A549 (cell line): ENCODE measurements at regions not wholly inside any gene's neighbourhood (a gene's known extent, or its start where the extent isn't known, plus 50 kb on each side); places are given as distances from the start of the nearest gene placed in this dataset.

Experiments used
- ATAC-seq, 2 experiments: fragments of 200-7000 bp in 1 of 2; fragments of >200 bp in 1 of 2; cut with Nextera tagmentation in 1 of 2; cut with Tn5 transposase in 1 of 2; 3 replicates each; pipeline versions ENCODE4 v1.8.0 to v1.9.1; 2018 to 2020; ENCODE audit warnings: mild to moderate bottlenecking in 1 of 2, moderate library complexity in 1 of 2
- CTCF ChIA-PET: fragments of 300-600 bp; sonication (Branson Sonifier 250); formaldehyde crosslinking; extraction: SDS; loops from one replicate; lab custom pipeline; 2021; ENCODE audit warnings: antibody characterized with exemption, inconsistent platforms; lab: Yijun Ruan, JAX
- POLR2A ChIA-PET: fragments of 350-600 bp; formaldehyde crosslinking; extraction: SDS; loops from one replicate; lab custom pipeline; 2021; ENCODE audit warnings: antibody characterized with exemption, inconsistent platforms; lab: Yijun Ruan, JAX
- DNase-seq, 2 experiments: peaks; one replicate each; pipeline versions ENCODE4 v3.0.0 to v3.0.0-alpha.2; 2011 to 2016; ENCODE audit warnings: low read depth in 1 of 2, low spot score in 1 of 2
- FAIRE-seq: peaks from 2 replicates; lab custom pipeline; 2011; peaks lifted over from hg19 to GRCh38; lab: Jason Lieb, UNC
- H3K27ac ChIP-seq, 2 experiments: fragments of >200 bp; sonication (Bioruptor Twin); formaldehyde crosslinking; 3 replicates each; pipeline ENCODE4 v1.5.1; 2016 to 2017
- H3K4me1 ChIP-seq: fragments of >200 bp; sonication (Bioruptor Twin); formaldehyde crosslinking; 3 replicates; pipeline ENCODE4 v1.6.1; 2016
- H3K4me2 ChIP-seq: fragments of >200 bp; sonication (Bioruptor Twin); formaldehyde crosslinking; 3 replicates; pipeline ENCODE4 v1.6.1; 2016
- H3K4me3 ChIP-seq: fragments of >200 bp; sonication (Bioruptor Twin); formaldehyde crosslinking; 3 replicates; pipeline ENCODE4 v1.5.1; 2016
- H3K9me3 ChIP-seq: fragments of >200 bp; sonication (Bioruptor Twin); formaldehyde crosslinking; 3 replicates; pipeline ENCODE4 v1.6.1; 2016
- BHLHE40 ChIP-seq: IDR thresholded peaks from 2 replicates; pipeline ENCODE4 v1.6.1; 2012; ENCODE audit warnings: low read depth, low read length, inconsistent platforms
- CHD2 ChIP-seq: fragments of 150-350 bp; IDR thresholded peaks from 2 replicates; pipeline ENCODE4 v1.6.1; 2014; ENCODE audit warnings: low read length; ENCODE audit not compliant: partially characterized antibody
- EP300 ChIP-seq, 2 experiments: fragments of >200 bp; sonication (Bioruptor Twin); formaldehyde crosslinking; IDR thresholded peaks; 2 replicates in 1 of 2; 3 replicates in 1 of 2; pipeline ENCODE4 v1.6.1; 2016 to 2017
- ESRRA ChIP-seq: fragments of 150-350 bp; IDR thresholded peaks from 2 replicates; pipeline ENCODE4 v1.6.1; 2014; ENCODE audit warnings: mild to moderate bottlenecking, low read length, borderline replicate concordance
- FOSB ChIP-seq: fragments of 250-450 bp; sonication (Bioruptor Pico); IDR thresholded peaks from 2 replicates; pipeline ENCODE4 v1.5.0; 2020; ENCODE audit warnings: mild to moderate bottlenecking, moderate library complexity
- FOSL2 ChIP-seq, 2 experiments: fragments of 450-650 bp in 1 of 2; fragments of >200 bp in 1 of 2; sonication (Bioruptor Twin) in 1 of 2; formaldehyde crosslinking; IDR thresholded peaks; 2 replicates each; pipeline versions ENCODE4 v1.5.0 to v1.6.1; 2016 to 2020; ENCODE audit warnings: mild to moderate bottlenecking in 1 of 2, moderate library complexity in 1 of 2
- GATA3 ChIP-seq: IDR thresholded peaks from 2 replicates; pipeline ENCODE4 v1.6.1; 2012; ENCODE audit warnings: borderline replicate concordance
- JUN ChIP-seq, 2 experiments: fragments of >200 bp; sonication (Bioruptor Twin); formaldehyde crosslinking; IDR thresholded peaks; 2 replicates in 1 of 2; 3 replicates in 1 of 2; pipeline ENCODE4 v1.6.1; 2016 to 2017
- JUNB ChIP-seq: fragments of >200 bp; sonication (Bioruptor Twin); formaldehyde crosslinking; IDR thresholded peaks from 2 replicates; pipeline ENCODE4 v1.6.1; 2016
- MAZ ChIP-seq: fragments of 150-350 bp; IDR thresholded peaks from 2 replicates; pipeline ENCODE4 v1.6.1; 2014; ENCODE audit warnings: antibody characterized with exemption, low read depth, low read length, borderline replicate concordance
- NFE2L2 ChIP-seq: fragments of 150-350 bp; conservative IDR thresholded peaks from 2 replicates; pipeline ENCODE4 v1.6.1; 2014; ENCODE audit warnings: low read length
- PHF8 ChIP-seq: fragments of 200-600 bp; sonication (generic); IDR thresholded peaks from 2 replicates; pipeline ENCODE4 v1.6.1; 2016; ENCODE audit warnings: low read depth, mild to moderate bottlenecking, antibody characterized with exemption, moderate library complexity, borderline replicate concordance
- RCOR1 ChIP-seq: fragments of 150-350 bp; IDR thresholded peaks from 2 replicates; pipeline ENCODE4 v1.6.1; 2014; ENCODE audit warnings: antibody characterized with exemption, low read length, low read depth
- RNF2 ChIP-seq: fragments of 200-600 bp; sonication (generic); IDR thresholded peaks from 2 replicates; pipeline ENCODE4 v1.6.1; 2016; ENCODE audit warnings: low read depth, mild to moderate bottlenecking, antibody characterized with exemption, moderate library complexity, borderline replicate concordance
- SREBF2 ChIP-seq: fragments of 450-650 bp; IDR thresholded peaks from 2 replicates; pipeline ENCODE4 v1.6.1; 2014; ENCODE audit warnings: mild to moderate bottlenecking, moderate library complexity
- TFCP2L1 ChIP-seq: fragments of 250-450 bp; sonication (Bioruptor Pico); IDR thresholded peaks from 2 replicates; pipeline ENCODE4 v1.5.0; 2021; ENCODE audit warnings: mild to moderate bottlenecking
- ZFP36 ChIP-seq: fragments of 450-650 bp; IDR thresholded peaks from 2 replicates; pipeline ENCODE4 v1.6.1; 2014; ENCODE audit warnings: borderline replicate concordance; ENCODE audit not compliant: partially characterized antibody
- WGBS: methylation state at CpG from one replicate; pipeline ENCODE4 v1.1.6; 2017; ENCODE audit errors: missing lambda C conversion rate; 5-methylcytosine and 5-hydroxymethylcytosine counted together
- TF ChIP-seq, protein P1 (sequence below): IDR thresholded peaks from 2 replicates; pipeline ENCODE4 v1.6.1; 2012; ENCODE audit warnings: low read depth, borderline replicate concordance
- TF ChIP-seq, protein P2 (sequence below): IDR thresholded peaks from 2 replicates; pipeline ENCODE4 v1.6.1; 2012
- TF ChIP-seq, protein P3 (sequence below): fragments of >200 bp; sonication (Bioruptor Twin); formaldehyde crosslinking; IDR thresholded peaks from 2 replicates; pipeline ENCODE4 v1.6.1; 2016
- TF ChIP-seq, protein P4 (sequence below): IDR thresholded peaks from 2 replicates; pipeline ENCODE4 v1.6.1; 2012
- TF ChIP-seq, protein P5 (sequence below): fragments of 150-350 bp; IDR thresholded peaks from 2 replicates; pipeline ENCODE4 v1.6.1; 2014; ENCODE audit warnings: low read depth, mild to moderate bottlenecking, low read length
- TF ChIP-seq, protein P6 (sequence below): fragments of 250-450 bp; sonication (Bioruptor Pico); IDR thresholded peaks from 2 replicates; pipeline ENCODE4 v1.5.0; 2021; ENCODE audit warnings: mild to moderate bottlenecking, moderate library complexity, borderline replicate concordance
- TF ChIP-seq, protein P7 (sequence below): fragments of >200 bp; sonication (Bioruptor Twin); formaldehyde crosslinking; IDR thresholded peaks from 3 replicates; pipeline ENCODE4 v1.6.1; 2016

DNA sequence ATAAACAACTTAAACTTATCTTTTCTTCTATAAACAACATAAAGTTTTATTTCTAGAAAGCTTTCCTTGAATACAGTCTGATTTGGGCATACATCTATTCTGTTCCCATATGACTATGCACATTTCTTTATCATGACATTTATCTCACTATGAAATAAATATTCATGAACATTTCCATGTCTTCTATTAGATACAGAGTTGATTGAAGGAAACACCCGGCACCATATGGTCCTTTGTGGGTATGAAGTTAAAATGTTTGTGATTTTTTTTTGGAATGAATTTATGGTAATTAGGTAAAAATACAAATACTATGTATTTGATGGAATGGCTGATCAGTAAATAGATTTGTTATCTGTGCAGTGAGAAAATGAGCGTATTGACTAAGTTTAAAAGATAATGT lies 1209.8 kb upstream of the ACO1 start:
- no peaks in the 10 kb centered on the region for H3K4me1 ChIP-seq
- no peak overlapping the region for H3K4me3 ChIP-seq
- H3K9me3 ChIP-seq: no peaks in the 10 kb centered on the region
- no peak overlapping the region for H3K4me2 ChIP-seq
- FAIRE-seq: no peak
- WGBS: 5% methylated on average over 2 of the region's 2 CpGs
- ATAC-seq: no peak
- TF ChIP-seq SREBF2: no peak
- no peak for TF ChIP-seq FOSL2 (IDR thresholded peaks at IDR 0.05)
- no peak for TF ChIP-seq FOSL2 (CRISPR knock-in tag; IDR thresholded peaks at IDR 0.05)
- no peak for TF ChIP-seq JUN (IDR thresholded peaks at IDR 0.05)
- TF ChIP-seq BHLHE40: no peak
- no peak for TF ChIP-seq RCOR1
- TF ChIP-seq JUNB: no peak
- TF ChIP-seq, protein P1, sequence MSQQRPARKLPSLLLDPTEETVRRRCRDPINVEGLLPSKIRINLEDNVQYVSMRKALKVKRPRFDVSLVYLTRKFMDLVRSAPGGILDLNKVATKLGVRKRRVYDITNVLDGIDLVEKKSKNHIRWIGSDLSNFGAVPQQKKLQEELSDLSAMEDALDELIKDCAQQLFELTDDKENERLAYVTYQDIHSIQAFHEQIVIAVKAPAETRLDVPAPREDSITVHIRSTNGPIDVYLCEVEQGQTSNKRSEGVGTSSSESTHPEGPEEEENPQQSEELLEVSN: no peak
- TF ChIP-seq, protein P2, sequence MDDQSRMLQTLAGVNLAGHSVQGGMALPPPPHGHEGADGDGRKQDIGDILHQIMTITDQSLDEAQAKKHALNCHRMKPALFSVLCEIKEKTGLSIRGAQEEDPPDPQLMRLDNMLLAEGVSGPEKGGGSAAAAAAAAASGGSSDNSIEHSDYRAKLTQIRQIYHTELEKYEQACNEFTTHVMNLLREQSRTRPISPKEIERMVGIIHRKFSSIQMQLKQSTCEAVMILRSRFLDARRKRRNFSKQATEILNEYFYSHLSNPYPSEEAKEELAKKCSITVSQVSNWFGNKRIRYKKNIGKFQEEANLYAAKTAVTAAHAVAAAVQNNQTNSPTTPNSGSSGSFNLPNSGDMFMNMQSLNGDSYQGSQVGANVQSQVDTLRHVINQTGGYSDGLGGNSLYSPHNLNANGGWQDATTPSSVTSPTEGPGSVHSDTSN: no peak
- no peak for TF ChIP-seq EP300 (IDR thresholded peaks at IDR 0.05)
- TF ChIP-seq, protein P3, sequence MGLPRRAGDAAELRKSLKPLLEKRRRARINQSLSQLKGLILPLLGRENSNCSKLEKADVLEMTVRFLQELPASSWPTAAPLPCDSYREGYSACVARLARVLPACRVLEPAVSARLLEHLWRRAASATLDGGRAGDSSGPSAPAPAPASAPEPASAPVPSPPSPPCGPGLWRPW: no peak
- TF ChIP-seq, protein P4, sequence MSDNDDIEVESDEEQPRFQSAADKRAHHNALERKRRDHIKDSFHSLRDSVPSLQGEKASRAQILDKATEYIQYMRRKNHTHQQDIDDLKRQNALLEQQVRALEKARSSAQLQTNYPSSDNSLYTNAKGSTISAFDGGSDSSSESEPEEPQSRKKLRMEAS: no peak
- TF ChIP-seq NFE2L2: no peak
- TF ChIP-seq PHF8: no peak
- TF ChIP-seq ESRRA: no peak
- no peak for TF ChIP-seq MAZ
- TF ChIP-seq GATA3: no peak
- TF ChIP-seq CHD2: no peak
- no peak for TF ChIP-seq RNF2
- no peak for TF ChIP-seq FOSB
- TF ChIP-seq, all 56 proteins: peak for 0
- no peak for DNase-seq
- H3K27ac ChIP-seq: no peak overlapping the region
- CTCF ChIA-PET: no interaction called here
- POLR2A ChIA-PET: no interaction called here

DNA sequence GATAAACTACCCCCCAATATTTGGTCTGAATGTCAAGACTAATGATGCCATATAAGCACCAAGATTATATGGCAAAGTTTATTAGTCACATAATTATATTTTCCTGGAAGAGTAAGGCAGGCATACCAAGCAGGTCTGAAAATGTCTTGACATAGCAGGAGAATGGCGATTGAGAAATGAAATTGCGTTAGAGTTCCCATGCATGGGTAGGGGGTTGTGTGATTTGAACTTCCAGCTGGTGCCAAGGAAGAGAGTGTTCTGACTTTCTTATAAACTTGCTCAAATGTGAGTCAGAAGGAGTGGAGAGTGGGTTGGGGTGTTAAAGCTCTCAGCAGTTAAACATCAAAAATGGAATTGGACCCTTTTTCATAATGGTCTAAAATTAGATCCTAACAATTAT lies 1200.6 kb upstream of the ACO1 start:
- H3K4me1 ChIP-seq: no peaks in the 10 kb centered on the region
- H3K4me3 ChIP-seq: no peak overlapping the region
- no peak for ATAC-seq
- no peak overlapping the region for H3K4me2 ChIP-seq
- WGBS: 83% methylated on average over 2 of the region's 2 CpGs
- no peak overlapping the region for H3K27ac ChIP-seq
- no peak for FAIRE-seq
- TF ChIP-seq TFCP2L1 (CRISPR knock-in tag) (no peak), RNF2 (no peak)
- TF ChIP-seq, protein P2: no peak
- ChIA-PET CTCF (no interaction called here), POLR2A (no interaction called here)
- H3K9me3 ChIP-seq: no peaks in the 10 kb centered on the region
- no peak for DNase-seq

DNA sequence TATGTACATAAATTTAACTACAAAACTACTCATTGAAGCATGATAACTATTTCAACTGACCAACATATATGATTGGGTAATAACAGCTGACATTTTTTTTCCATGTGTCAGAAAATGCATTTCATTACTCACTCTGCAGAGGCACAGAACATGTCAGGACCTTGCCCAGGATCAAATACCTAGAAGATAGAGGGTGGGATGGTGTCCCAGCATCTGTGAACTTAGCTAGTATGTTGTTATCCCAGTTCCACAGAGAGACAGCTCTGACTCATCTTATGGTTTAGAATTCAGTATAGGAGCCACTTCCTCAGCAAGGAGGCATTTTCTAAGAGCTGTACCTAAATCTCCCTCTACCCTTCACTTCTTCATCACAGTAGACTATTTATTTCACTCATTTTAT lies 1198.6 kb upstream of the ACO1 start:
- ATAC-seq (no peak), FAIRE-seq (no peak), DNase-seq (no peak)
- POLR2A ChIA-PET: no interaction called here
- H3K27ac ChIP-seq: no peak overlapping the region
- CTCF ChIA-PET: no interaction called here
- H3K4me3 ChIP-seq: no peak overlapping the region
- H3K9me3 ChIP-seq: no peaks in the 10 kb centered on the region
- H3K4me1 ChIP-seq: no peaks in the 10 kb centered on the region
- H3K4me2 ChIP-seq: no peak overlapping the region
- TF ChIP-seq, protein P5, sequence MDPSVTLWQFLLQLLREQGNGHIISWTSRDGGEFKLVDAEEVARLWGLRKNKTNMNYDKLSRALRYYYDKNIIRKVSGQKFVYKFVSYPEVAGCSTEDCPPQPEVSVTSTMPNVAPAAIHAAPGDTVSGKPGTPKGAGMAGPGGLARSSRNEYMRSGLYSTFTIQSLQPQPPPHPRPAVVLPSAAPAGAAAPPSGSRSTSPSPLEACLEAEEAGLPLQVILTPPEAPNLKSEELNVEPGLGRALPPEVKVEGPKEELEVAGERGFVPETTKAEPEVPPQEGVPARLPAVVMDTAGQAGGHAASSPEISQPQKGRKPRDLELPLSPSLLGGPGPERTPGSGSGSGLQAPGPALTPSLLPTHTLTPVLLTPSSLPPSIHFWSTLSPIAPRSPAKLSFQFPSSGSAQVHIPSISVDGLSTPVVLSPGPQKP: no peak
- TF ChIP-seq, protein P6, sequence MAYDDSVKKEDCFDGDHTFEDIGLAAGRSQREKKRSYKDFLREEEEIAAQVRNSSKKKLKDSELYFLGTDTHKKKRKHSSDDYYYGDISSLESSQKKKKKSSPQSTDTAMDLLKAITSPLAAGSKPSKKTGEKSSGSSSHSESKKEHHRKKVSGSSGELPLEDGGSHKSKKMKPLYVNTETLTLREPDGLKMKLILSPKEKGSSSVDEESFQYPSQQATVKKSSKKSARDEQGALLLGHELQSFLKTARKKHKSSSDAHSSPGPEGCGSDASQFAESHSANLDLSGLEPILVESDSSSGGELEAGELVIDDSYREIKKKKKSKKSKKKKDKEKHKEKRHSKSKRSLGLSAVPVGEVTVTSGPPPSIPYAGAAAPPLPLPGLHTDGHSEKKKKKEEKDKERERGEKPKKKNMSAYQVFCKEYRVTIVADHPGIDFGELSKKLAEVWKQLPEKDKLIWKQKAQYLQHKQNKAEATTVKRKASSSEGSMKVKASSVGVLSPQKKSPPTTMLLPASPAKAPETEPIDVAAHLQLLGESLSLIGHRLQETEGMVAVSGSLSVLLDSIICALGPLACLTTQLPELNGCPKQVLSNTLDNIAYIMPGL (CRISPR knock-in tag): no peak
- TF ChIP-seq, protein P1: no peak
- TF ChIP-seq, protein P3: no peak
- TF ChIP-seq, protein P2: no peak
- TF ChIP-seq, protein P7, sequence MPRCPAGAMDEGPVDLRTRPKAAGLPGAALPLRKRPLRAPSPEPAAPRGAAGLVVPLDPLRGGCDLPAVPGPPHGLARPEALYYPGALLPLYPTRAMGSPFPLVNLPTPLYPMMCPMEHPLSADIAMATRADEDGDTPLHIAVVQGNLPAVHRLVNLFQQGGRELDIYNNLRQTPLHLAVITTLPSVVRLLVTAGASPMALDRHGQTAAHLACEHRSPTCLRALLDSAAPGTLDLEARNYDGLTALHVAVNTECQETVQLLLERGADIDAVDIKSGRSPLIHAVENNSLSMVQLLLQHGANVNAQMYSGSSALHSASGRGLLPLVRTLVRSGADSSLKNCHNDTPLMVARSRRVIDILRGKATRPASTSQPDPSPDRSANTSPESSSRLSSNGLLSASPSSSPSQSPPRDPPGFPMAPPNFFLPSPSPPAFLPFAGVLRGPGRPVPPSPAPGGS: no peak
- TF ChIP-seq ZFP36: no peak
